Pancreas (tissue), 10 donors: ENCODE measurements at regions not wholly inside any gene's neighbourhood (a gene's known extent, or its start where the extent isn't known, plus 50 kb on each side); places are given as distances from the start of the nearest gene placed in this dataset.

ENCODE experiments used
- ATAC-seq, 4 donors: fragments of 200-7000 bp; cut with Tn5 transposase; one replicate each; pipeline versions ENCODE4 v1.8.0 to v1.9.1; 2020; ENCODE audit warnings: mild to moderate bottlenecking in 4 of 4, moderate library complexity in 4 of 4
- DNase-seq, 6 donors: peaks; one replicate each; pipeline ENCODE4 v3.0.0-alpha.2; 2020
- FAIRE-seq: peaks from 2 replicates; lab custom pipeline; 2012; peaks lifted over from hg19 to GRCh38; lab: Jason Lieb, UNC
- H3K27ac ChIP-seq, 4 donors: fragments of 200-600 bp; sonication (generic); 1 replicate in 3 of 4; 2 replicates in 1 of 4; pipeline versions ENCODE4 v1.5.0 to v1.8.0; 2020
- H3K27me3 ChIP-seq, 4 donors: fragments of 200-600 bp; one replicate each; pipeline ENCODE4 v1.8.0; 2021
- H3K36me3 ChIP-seq, 3 donors: fragments of 200-600 bp; sonication (generic) in 1 of 3; one replicate each; pipeline versions ENCODE4 v1.5.0 to v1.8.0; 2020 to 2021
- H3K4me1 ChIP-seq, 3 donors: fragments of 200-600 bp; one replicate each; pipeline ENCODE4 v1.8.0; 2021
- H3K4me3 ChIP-seq, 4 donors: fragments of 200-600 bp; sonication (generic) in 2 of 4; one replicate each; pipeline versions ENCODE4 v1.5.0 to v1.8.0; 2020 to 2021
- H3K9me3 ChIP-seq, 4 donors: fragments of 200-600 bp; one replicate each; pipeline ENCODE4 v1.8.0; 2021
- CTCF ChIP-seq, 4 donors: fragments of 200-600 bp; sonication (generic) in 3 of 4; IDR thresholded peaks; one replicate each; pipeline versions ENCODE4 v1.5.0 to v1.8.0; 2021; ENCODE audit warnings: antibody characterized with exemption in 4 of 4
- WGBS, 2 donors: extraction: QIAGEN DNeasy Blood & Tissue Kit; methylation state at CpG; one replicate each; pipeline ENCODE4 v1.1.7; 2013; 5-methylcytosine and 5-hydroxymethylcytosine counted together
- intact Hi-C, 3 donors: fragments of 100-400 bp; cut with DNase I; formaldehyde crosslinking; loops; one replicate each; pipeline versions ENCODE4 v1.11.1 to v1.14.2; 2022
- donor health status: healthy with polysubstance abuse.
- donor health status: DM: no; HTN: no; CAD: no; lungs with moderate emphysema.
- donor health status: DM: no; HTN: no; CAD: no.
- donor health status: control.
- donor health status: control.
- donor health status: Bipolar disorder and iron deficiency.
- donor health status: DM: yes; HTN: yes; CAD: no.
- donor health status: DM: no; HTN: no; CAD: no.
- donor health status: DM: no; HTN: no; CAD: no.
- donor health status: DM: yes; HTN: yes; CAD: no.

GRCh38 chr12:46442738-46443137, 70.2 kb upstream of the SLC38A2 start:
- WGBS, 2 donors: 91 to 92% methylated on average over 2 of the region's 2 CpGs
- DNase-seq (no peak), ATAC-seq (no peak), FAIRE-seq (no peak)
- intact Hi-C loops: no loop called here
- no peak for TF ChIP-seq CTCF (IDR thresholded peaks at IDR 0.05)
- Histone ChIP-seq H3K4me3 (no peak overlapping the region), H3K4me1 (peaks cover 4 to 17% (median 17%) of the 10 kb centered on the region in 3 donors), H3K27ac (no peak overlapping the region), H3K9me3 (no peaks in the 10 kb centered on the region), H3K36me3 (no peaks in the 10 kb centered on the region), H3K27me3 (no peaks in the 10 kb centered on the region)

- H3K4me3 ChIP-seq: no peak overlapping the region
- DNase-seq: no peak
- no peaks in the 10 kb centered on the region for H3K27me3 ChIP-seq
- no peaks in the 10 kb centered on the region for H3K36me3 ChIP-seq
- no peak for TF ChIP-seq CTCF (IDR thresholded peaks at IDR 0.05)
- intact Hi-C loops: no loop called here
- 90 to 99% methylated on average over 3 of the region's 3 CpGs for WGBS, 2 donors
- no peak for ATAC-seq
- no peaks in the 10 kb centered on the region for H3K9me3 ChIP-seq
- peaks cover 4 to 17% (median 17%) of the 10 kb centered on the region in 3 donors for H3K4me1 ChIP-seq
- no peak overlapping the region for H3K27ac ChIP-seq
- no peak for FAIRE-seq
Observed at GRCh38 chr12:46442239-46442638, 69.7 kb upstream of the SLC38A2 start.

GRCh38 chr12:46439793-46440511, 67.4 kb upstream of the SLC38A2 start:
- FAIRE-seq: no peak
- Histone ChIP-seq H3K9me3 (no peaks in the 10 kb centered on the region), H3K27me3 (no peaks in the 10 kb centered on the region), H3K36me3 (no peaks in the 10 kb centered on the region), H3K4me1 (peaks cover 2 to 4% (median 3%) of the 10 kb centered on the region in 3 donors), H3K4me3 (no peak overlapping the region), H3K27ac (no peak overlapping the region)
- 93 to 94% methylated on average over 5 of the region's 5 CpGs for WGBS, 2 donors
- no peak for ATAC-seq
- intact Hi-C loops: no loop called here
- TF ChIP-seq CTCF (IDR thresholded peaks at IDR 0.05): no peak
- no peak for DNase-seq

GRCh38 chr12:46438719-46439319, 66.2 kb upstream of the SLC38A2 start:
- H3K36me3 ChIP-seq: no peaks in the 10 kb centered on the region
- FAIRE-seq (no peak), ATAC-seq (no peak), DNase-seq (no peak)
- intact Hi-C loops: no loop called here
- TF ChIP-seq CTCF (IDR thresholded peaks at IDR 0.05): no peak
- no peaks in the 10 kb centered on the region for H3K9me3 ChIP-seq
- H3K27me3 ChIP-seq: no peaks in the 10 kb centered on the region
- H3K4me3 ChIP-seq: no peak overlapping the region
- H3K27ac ChIP-seq: no peak overlapping the region
- no peaks in the 10 kb centered on the region for H3K4me1 ChIP-seq
- 95% methylated on average over 7 of the region's 7 CpGs for WGBS, 2 donors

- H3K36me3 ChIP-seq: no peaks in the 10 kb centered on the region
- H3K27ac ChIP-seq: no peak overlapping the region
- intact Hi-C loops: no loop called here
Observed at GRCh38 chr12:46438256-46438655, 65.7 kb upstream of the SLC38A2 start.

More at GRCh38 chr12:46438256-46438655, 65.7 kb upstream of the SLC38A2 start:
- DNase-seq (no peak), ATAC-seq (no peak), FAIRE-seq (no peak)
- no peak for TF ChIP-seq CTCF (IDR thresholded peaks at IDR 0.05)
- Histone ChIP-seq H3K4me3 (no peak overlapping the region), H3K4me1 (no peaks in the 10 kb centered on the region), H3K27me3 (no peaks in the 10 kb centered on the region), H3K9me3 (no peaks in the 10 kb centered on the region)
- 81 to 85% methylated on average over 4 of the region's 4 CpGs for WGBS, 2 donors
